ENCODE measurements at regions not wholly inside any gene's neighbourhood (a gene's known extent, or its start where the extent isn't known, plus 50 kb on each side); places are given as distances from the start of the nearest gene placed in this dataset.

DNA sequence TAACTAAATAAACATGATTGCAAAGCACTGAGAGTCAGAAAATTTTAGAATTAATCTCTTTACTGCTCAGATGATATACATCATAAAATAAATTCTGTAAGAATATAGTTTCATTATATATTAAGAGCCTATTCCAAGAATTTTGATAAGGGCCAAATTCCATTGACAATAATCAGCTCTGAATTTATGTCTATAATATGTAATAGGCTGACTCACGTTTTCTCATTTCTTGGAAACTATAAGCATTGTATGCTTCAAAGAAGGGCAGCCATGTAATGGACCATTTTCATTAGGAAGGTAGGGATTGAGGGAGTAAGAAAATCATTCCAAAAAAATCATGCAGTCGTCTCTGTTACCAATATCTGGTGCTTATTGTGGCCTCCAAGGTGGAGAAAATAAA, 315.9 kb downstream of the ZIC4 start:
- TF ChIP-seq, protein P1, sequence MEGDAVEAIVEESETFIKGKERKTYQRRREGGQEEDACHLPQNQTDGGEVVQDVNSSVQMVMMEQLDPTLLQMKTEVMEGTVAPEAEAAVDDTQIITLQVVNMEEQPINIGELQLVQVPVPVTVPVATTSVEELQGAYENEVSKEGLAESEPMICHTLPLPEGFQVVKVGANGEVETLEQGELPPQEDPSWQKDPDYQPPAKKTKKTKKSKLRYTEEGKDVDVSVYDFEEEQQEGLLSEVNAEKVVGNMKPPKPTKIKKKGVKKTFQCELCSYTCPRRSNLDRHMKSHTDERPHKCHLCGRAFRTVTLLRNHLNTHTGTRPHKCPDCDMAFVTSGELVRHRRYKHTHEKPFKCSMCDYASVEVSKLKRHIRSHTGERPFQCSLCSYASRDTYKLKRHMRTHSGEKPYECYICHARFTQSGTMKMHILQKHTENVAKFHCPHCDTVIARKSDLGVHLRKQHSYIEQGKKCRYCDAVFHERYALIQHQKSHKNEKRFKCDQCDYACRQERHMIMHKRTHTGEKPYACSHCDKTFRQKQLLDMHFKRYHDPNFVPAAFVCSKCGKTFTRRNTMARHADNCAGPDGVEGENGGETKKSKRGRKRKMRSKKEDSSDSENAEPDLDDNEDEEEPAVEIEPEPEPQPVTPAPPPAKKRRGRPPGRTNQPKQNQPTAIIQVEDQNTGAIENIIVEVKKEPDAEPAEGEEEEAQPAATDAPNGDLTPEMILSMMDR (conservative IDR thresholded peaks at IDR 0.05; ENCODE audit: low read depth in 2 of 2): no peak
- TF ChIP-seq EZH2phosphoT487 (IDR thresholded peaks at IDR 0.05; ENCODE audit: unreplicated experiment): no peak
- no peak for TF ChIP-seq EZH2 (IDR thresholded peaks at IDR 0.05; ENCODE audit: low read depth, unreplicated experiment)
- TF ChIP-seq, protein P2, sequence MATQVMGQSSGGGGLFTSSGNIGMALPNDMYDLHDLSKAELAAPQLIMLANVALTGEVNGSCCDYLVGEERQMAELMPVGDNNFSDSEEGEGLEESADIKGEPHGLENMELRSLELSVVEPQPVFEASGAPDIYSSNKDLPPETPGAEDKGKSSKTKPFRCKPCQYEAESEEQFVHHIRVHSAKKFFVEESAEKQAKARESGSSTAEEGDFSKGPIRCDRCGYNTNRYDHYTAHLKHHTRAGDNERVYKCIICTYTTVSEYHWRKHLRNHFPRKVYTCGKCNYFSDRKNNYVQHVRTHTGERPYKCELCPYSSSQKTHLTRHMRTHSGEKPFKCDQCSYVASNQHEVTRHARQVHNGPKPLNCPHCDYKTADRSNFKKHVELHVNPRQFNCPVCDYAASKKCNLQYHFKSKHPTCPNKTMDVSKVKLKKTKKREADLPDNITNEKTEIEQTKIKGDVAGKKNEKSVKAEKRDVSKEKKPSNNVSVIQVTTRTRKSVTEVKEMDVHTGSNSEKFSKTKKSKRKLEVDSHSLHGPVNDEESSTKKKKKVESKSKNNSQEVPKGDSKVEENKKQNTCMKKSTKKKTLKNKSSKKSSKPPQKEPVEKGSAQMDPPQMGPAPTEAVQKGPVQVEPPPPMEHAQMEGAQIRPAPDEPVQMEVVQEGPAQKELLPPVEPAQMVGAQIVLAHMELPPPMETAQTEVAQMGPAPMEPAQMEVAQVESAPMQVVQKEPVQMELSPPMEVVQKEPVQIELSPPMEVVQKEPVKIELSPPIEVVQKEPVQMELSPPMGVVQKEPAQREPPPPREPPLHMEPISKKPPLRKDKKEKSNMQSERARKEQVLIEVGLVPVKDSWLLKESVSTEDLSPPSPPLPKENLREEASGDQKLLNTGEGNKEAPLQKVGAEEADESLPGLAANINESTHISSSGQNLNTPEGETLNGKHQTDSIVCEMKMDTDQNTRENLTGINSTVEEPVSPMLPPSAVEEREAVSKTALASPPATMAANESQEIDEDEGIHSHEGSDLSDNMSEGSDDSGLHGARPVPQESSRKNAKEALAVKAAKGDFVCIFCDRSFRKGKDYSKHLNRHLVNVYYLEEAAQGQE (IDR thresholded peaks at IDR 0.05; ENCODE audit: unreplicated experiment): no peak
- TF ChIP-seq, protein P3, sequence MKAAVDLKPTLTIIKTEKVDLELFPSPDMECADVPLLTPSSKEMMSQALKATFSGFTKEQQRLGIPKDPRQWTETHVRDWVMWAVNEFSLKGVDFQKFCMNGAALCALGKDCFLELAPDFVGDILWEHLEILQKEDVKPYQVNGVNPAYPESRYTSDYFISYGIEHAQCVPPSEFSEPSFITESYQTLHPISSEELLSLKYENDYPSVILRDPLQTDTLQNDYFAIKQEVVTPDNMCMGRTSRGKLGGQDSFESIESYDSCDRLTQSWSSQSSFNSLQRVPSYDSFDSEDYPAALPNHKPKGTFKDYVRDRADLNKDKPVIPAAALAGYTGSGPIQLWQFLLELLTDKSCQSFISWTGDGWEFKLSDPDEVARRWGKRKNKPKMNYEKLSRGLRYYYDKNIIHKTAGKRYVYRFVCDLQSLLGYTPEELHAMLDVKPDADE (IDR thresholded peaks at IDR 0.05): no peak
- TF ChIP-seq STAT1 (IDR thresholded peaks at IDR 0.05; ENCODE audit: unreplicated experiment): no peak
- TF ChIP-seq POLR2AphosphoS5 (IDR thresholded peaks at IDR 0.05; ENCODE audit: low read depth): no peak
- TF ChIP-seq ZNF331 (CRISPR knock-in tag; IDR thresholded peaks at IDR 0.05; ENCODE audit: low read depth): no peak
